Duodenal mucosa (tissue), 2 donors: ENCODE measurements at regions not wholly inside any gene's neighbourhood (a gene's known extent, or its start where the extent isn't known, plus 50 kb on each side); places are given as distances from the start of the nearest gene placed in this dataset.
"Not testable (repeated sequence)": the region's sequence is repeated elsewhere in the genome, so short reads cannot be mapped to it uniquely, and the experiment has no call there.

Experiments
- H3K27ac ChIP-seq: one replicate; pipeline ENCODE4 v1.7.0; 2013; ENCODE audit warnings: low read depth, low read length
- H3K27me3 ChIP-seq, 2 donors: one replicate each; pipeline ENCODE4 v1.7.0; 2013; ENCODE audit warnings: low read length in 2 of 2, control low read depth in 1 of 2; ENCODE audit not compliant: insufficient read depth in 2 of 2, control insufficient read depth in 1 of 2
- H3K36me3 ChIP-seq, 2 donors: one replicate each; pipeline ENCODE4 v1.7.0; 2013; ENCODE audit warnings: low read length in 2 of 2, control low read depth in 1 of 2; ENCODE audit not compliant: insufficient read depth in 2 of 2, control insufficient read depth in 1 of 2
- H3K4me1 ChIP-seq, 2 donors: one replicate each; pipeline ENCODE4 v1.7.0; 2013; ENCODE audit warnings: low read length in 2 of 2, control low read depth in 1 of 2; ENCODE audit not compliant: insufficient read depth in 2 of 2, control insufficient read depth in 1 of 2
- H3K4me3 ChIP-seq, 2 donors: one replicate each; pipeline ENCODE4 v1.7.0; 2013; ENCODE audit warnings: low read length in 2 of 2, low read depth in 1 of 2
- H3K9ac ChIP-seq, 2 donors: one replicate each; pipeline ENCODE4 v1.7.0; 2013; ENCODE audit warnings: low read length in 2 of 2, low read depth in 1 of 2
- H3K9me3 ChIP-seq, 2 donors: one replicate each; pipeline ENCODE4 v1.7.0; 2013; ENCODE audit warnings: low read length in 2 of 2, control low read depth in 1 of 2; ENCODE audit not compliant: control insufficient read depth in 1 of 2

- not testable (repeated sequence) for H3K9me3 ChIP-seq, H3K4me1 ChIP-seq, H3K9ac ChIP-seq, H3K27ac ChIP-seq, H3K4me3 ChIP-seq, H3K27me3 ChIP-seq, H3K36me3 ChIP-seq
Measured at GRCh38 chr15:77876107-77876820, 201.2 kb downstream of the TBC1D2B start.

- not testable (repeated sequence) for H3K9ac ChIP-seq, H3K36me3 ChIP-seq, H3K4me1 ChIP-seq, H3K27me3 ChIP-seq, H3K4me3 ChIP-seq, H3K9me3 ChIP-seq, H3K27ac ChIP-seq
Measured at GRCh38 chr15:77875066-77875721, 202.3 kb downstream of the TBC1D2B start.

- H3K27ac ChIP-seq, result no peak overlapping the region
- no peaks in the 10 kb centered on the region for H3K27me3 ChIP-seq
- no peaks in the 10 kb centered on the region for H3K9me3 ChIP-seq
- H3K4me3 ChIP-seq, result no peak overlapping the region
- H3K4me1 ChIP-seq, result no peaks in the 10 kb centered on the region
- no peak overlapping the region for H3K9ac ChIP-seq
- no peaks in the 10 kb centered on the region for H3K36me3 ChIP-seq
Measured at GRCh38 chr15:77874063-77874462, 203.4 kb downstream of the TBC1D2B start.

- not testable (repeated sequence) for H3K4me1 ChIP-seq, H3K4me3 ChIP-seq, H3K36me3 ChIP-seq, H3K9ac ChIP-seq, H3K27ac ChIP-seq, H3K9me3 ChIP-seq, H3K27me3 ChIP-seq
Measured at GRCh38 chr15:77872521-77873425, 204.7 kb downstream of the TBC1D2B start.

GRCh38 chr15:77871852-77872371, 205.6 kb downstream of the TBC1D2B start:
- Histone ChIP-seq H3K4me3 (no peak overlapping the region), H3K9me3 (no peaks in the 10 kb centered on the region), H3K27me3 (no peaks in the 10 kb centered on the region), H3K4me1 (no peaks in the 10 kb centered on the region), H3K27ac (no peak overlapping the region), H3K9ac (no peak overlapping the region), H3K36me3 (no peaks in the 10 kb centered on the region)

- Histone ChIP-seq H3K27me3 (no peaks in the 10 kb centered on the region), H3K27ac (no peak overlapping the region), H3K4me3 (no peak overlapping the region), H3K9ac (no peak overlapping the region), H3K36me3 (no peaks in the 10 kb centered on the region), H3K4me1 (no peaks in the 10 kb centered on the region), H3K9me3 (no peaks in the 10 kb centered on the region)
Measured at GRCh38 chr15:77870195-77871065, 207.1 kb downstream of the TBC1D2B start.

- no peak overlapping the region for H3K27ac ChIP-seq
- H3K36me3 ChIP-seq, result no peaks in the 10 kb centered on the region
- no peaks in the 10 kb centered on the region for H3K9me3 ChIP-seq
- no peak overlapping the region for H3K9ac ChIP-seq
- no peak overlapping the region for H3K4me3 ChIP-seq
- no peaks in the 10 kb centered on the region for H3K4me1 ChIP-seq
- H3K27me3 ChIP-seq, result no peaks in the 10 kb centered on the region
Measured at GRCh38 chr15:77869021-77869895, 208.3 kb downstream of the TBC1D2B start.

GRCh38 chr15:77868048-77868629, 209.4 kb downstream of the TBC1D2B start:
- H3K27me3 ChIP-seq, H3K4me3 ChIP-seq, H3K4me1 ChIP-seq, H3K36me3 ChIP-seq, H3K9me3 ChIP-seq, H3K27ac ChIP-seq, H3K9ac ChIP-seq: not testable (repeated sequence)
